ENCODE measurements at regions not wholly inside any gene's neighbourhood (a gene's known extent, or its start where the extent isn't known, plus 50 kb on each side); places are given as distances from the start of the nearest gene placed in this dataset.

- TF ChIP-seq CTCF (IDR thresholded peaks at IDR 0.05), result no peak
- no peak for TF ChIP-seq POLR2A (IDR thresholded peaks at IDR 0.05)
Measured at GRCh38 chr7:30221764-30222163, 62.6 kb upstream of the ZNRF2 start.

Data from uterus (tissue), 2 donors.